DND-41 (cell line): ENCODE measurements at regions not wholly inside any gene's neighbourhood (a gene's known extent, or its start where the extent isn't known, plus 50 kb on each side); places are given as distances from the start of the nearest gene placed in this dataset.

Source experiments
- ATAC-seq: fragments of 200-7000 bp; cut with Tn5 transposase; 3 replicates; pipeline ENCODE4 v1.9.1; 2021; ENCODE audit warnings: low read depth; ENCODE audit not compliant: insufficient read depth
- DNase-seq: peaks from one replicate; pipeline ENCODE4 v3.0.0-alpha.2; 2020
- H2AFZ ChIP-seq: 2 replicates; pipeline ENCODE4 v1.6.0; 2012; ENCODE audit warnings: low read depth, low read length
- H3K27ac ChIP-seq: 2 replicates; pipeline ENCODE4 v1.5.1; 2012; ENCODE audit warnings: low read length, inconsistent platforms
- H3K27me3 ChIP-seq: fragments of 200-600 bp; sonication (generic); 2 replicates; pipeline ENCODE4 v1.6.0; 2012; ENCODE audit warnings: low read length, mild to moderate bottlenecking, inconsistent platforms; ENCODE audit not compliant: insufficient read depth, poor library complexity
- H3K36me3 ChIP-seq: 2 replicates; pipeline ENCODE4 v1.5.1; 2012; ENCODE audit warnings: low read length, inconsistent platforms; ENCODE audit not compliant: insufficient read depth
- H3K4me1 ChIP-seq: 2 replicates; pipeline ENCODE4 v1.5.1; 2012; ENCODE audit warnings: mild to moderate bottlenecking, low read length; ENCODE audit not compliant: insufficient read depth
- H3K4me2 ChIP-seq: 2 replicates; pipeline ENCODE4 v1.6.0; 2012; ENCODE audit warnings: mild to moderate bottlenecking, moderate library complexity, low read length, inconsistent platforms; ENCODE audit not compliant: insufficient read depth
- H3K4me3 ChIP-seq, 2 experiments: fragments of 200-600 bp in 1 of 2; shearing (Covaris generic) in 1 of 2; 2 replicates each; pipeline ENCODE4 v1.5.1; 2012 to 2016; ENCODE audit warnings: inconsistent platforms in 2 of 2, low read length in 2 of 2, mild to moderate bottlenecking in 2 of 2, low read depth in 1 of 2, moderate library complexity in 1 of 2
- H3K79me2 ChIP-seq: 2 replicates; pipeline ENCODE4 v1.6.0; 2012; ENCODE audit warnings: low read length, inconsistent platforms; ENCODE audit not compliant: insufficient read depth
- H3K9ac ChIP-seq: 2 replicates; pipeline ENCODE4 v1.6.0; 2012; ENCODE audit warnings: low read depth, mild to moderate bottlenecking, inconsistent platforms, low read length, moderate library complexity
- H3K9me3 ChIP-seq: 2 replicates; pipeline ENCODE4 v1.5.1; 2012; ENCODE audit warnings: low read length, moderate library complexity, mild to moderate bottlenecking, inconsistent platforms; ENCODE audit not compliant: insufficient read depth, severe bottlenecking
- H4K20me1 ChIP-seq: 2 replicates; pipeline ENCODE4 v1.6.0; 2012; ENCODE audit warnings: low read length; ENCODE audit not compliant: insufficient read depth
- EZH2 ChIP-seq: IDR thresholded peaks from 3 replicates; pipeline ENCODE4 v1.6.1; 2012; ENCODE audit warnings: borderline replicate concordance, low read depth, mild to moderate bottlenecking, moderate library complexity, low read length, inconsistent platforms; ENCODE audit not compliant: severe bottlenecking
- TF ChIP-seq, protein P1 (sequence below): IDR thresholded peaks from 2 replicates; pipeline ENCODE4 v1.5.1; 2012; ENCODE audit warnings: borderline replicate concordance, low read length, moderate library complexity, mild to moderate bottlenecking; ENCODE audit not compliant: poor library complexity, severe bottlenecking; ENCODE audit errors: extremely low read depth

DNA sequence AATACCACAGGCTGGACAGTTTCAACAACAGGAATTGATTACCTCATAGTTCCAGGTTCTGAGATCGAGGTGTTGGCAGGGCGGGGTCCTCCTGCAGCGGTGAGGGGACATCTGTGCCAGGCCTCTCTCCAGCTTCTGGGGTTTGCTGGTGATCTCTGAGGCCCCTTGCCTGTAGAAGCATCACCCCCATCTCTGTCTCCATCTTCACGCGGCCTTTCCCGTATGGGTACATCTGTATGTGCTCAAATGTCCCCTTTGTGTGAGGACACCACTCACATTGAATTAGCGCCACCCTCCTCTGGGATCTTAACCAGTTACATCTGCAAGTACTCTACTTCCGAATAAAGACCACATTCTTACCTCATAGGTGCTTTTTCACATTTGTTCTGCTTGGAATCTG, 1029.9 kb downstream of the BRD1 start:
- no peak overlapping the region for H3K27ac ChIP-seq
- H3K79me2 ChIP-seq: no peaks in the 10 kb centered on the region
- no peaks in the 10 kb centered on the region for H3K4me1 ChIP-seq
- DNase-seq: no peak
- TF ChIP-seq EZH2: no peak
- H3K9me3 ChIP-seq: no peaks in the 10 kb centered on the region
- no peaks in the 10 kb centered on the region for H4K20me1 ChIP-seq
- no peak overlapping the region for H3K4me3 ChIP-seq
- no peaks in the 10 kb centered on the region for H3K27me3 ChIP-seq
- ATAC-seq: no peak
- no peak overlapping the region for H2AFZ ChIP-seq
- no peak overlapping the region for H3K4me2 ChIP-seq
- H3K9ac ChIP-seq: no peak overlapping the region
- H3K36me3 ChIP-seq: no peaks in the 10 kb centered on the region

DNA sequence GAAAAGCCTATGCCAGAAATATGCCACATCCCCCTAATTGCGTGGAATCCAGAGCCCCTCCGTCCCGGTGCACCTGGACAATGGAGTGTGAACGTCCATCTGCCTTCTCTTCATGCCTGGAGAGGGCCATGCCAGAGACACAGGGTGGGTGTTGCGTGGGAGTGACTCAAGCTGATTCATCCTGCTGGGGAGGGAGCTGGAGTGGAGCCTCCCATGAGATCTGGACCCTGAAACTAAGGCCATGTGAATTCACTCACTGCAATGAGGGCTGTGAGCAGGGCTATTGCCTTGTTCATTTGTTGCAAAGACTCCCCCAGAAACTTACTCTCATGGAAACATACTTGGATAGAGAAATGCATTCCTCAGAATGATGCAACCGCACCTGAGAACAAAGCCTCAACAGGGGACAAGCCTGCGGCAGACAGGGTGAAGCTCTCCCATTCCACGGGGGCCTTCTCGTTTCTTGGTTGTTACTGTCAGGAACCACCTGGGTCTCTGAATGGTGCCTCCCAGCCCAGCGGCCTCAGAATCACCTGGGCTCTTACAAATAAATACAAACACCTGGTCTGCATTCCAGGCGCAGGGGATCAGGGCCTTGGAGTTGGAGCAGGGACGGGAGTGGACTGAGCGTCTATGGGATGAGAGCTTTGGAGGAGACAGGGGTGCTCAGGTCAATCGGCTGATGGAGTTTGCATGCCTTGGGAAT, 1031.2 kb downstream of the BRD1 start:
- H4K20me1 ChIP-seq: no peaks in the 10 kb centered on the region
- no peak overlapping the region for H2AFZ ChIP-seq
- ATAC-seq (no peak), DNase-seq (no peak)
- no peak overlapping the region for H3K4me2 ChIP-seq
- TF ChIP-seq EZH2: no peak
- TF ChIP-seq, protein P1, sequence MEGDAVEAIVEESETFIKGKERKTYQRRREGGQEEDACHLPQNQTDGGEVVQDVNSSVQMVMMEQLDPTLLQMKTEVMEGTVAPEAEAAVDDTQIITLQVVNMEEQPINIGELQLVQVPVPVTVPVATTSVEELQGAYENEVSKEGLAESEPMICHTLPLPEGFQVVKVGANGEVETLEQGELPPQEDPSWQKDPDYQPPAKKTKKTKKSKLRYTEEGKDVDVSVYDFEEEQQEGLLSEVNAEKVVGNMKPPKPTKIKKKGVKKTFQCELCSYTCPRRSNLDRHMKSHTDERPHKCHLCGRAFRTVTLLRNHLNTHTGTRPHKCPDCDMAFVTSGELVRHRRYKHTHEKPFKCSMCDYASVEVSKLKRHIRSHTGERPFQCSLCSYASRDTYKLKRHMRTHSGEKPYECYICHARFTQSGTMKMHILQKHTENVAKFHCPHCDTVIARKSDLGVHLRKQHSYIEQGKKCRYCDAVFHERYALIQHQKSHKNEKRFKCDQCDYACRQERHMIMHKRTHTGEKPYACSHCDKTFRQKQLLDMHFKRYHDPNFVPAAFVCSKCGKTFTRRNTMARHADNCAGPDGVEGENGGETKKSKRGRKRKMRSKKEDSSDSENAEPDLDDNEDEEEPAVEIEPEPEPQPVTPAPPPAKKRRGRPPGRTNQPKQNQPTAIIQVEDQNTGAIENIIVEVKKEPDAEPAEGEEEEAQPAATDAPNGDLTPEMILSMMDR: no peak
- H3K27ac ChIP-seq: no peak overlapping the region
- no peaks in the 10 kb centered on the region for H3K9me3 ChIP-seq
- H3K27me3 ChIP-seq: no peaks in the 10 kb centered on the region
- no peak overlapping the region for H3K4me3 ChIP-seq
- no peak overlapping the region for H3K9ac ChIP-seq
- H3K4me1 ChIP-seq: no peaks in the 10 kb centered on the region
- H3K79me2 ChIP-seq: no peaks in the 10 kb centered on the region
- no peaks in the 10 kb centered on the region for H3K36me3 ChIP-seq

DNA sequence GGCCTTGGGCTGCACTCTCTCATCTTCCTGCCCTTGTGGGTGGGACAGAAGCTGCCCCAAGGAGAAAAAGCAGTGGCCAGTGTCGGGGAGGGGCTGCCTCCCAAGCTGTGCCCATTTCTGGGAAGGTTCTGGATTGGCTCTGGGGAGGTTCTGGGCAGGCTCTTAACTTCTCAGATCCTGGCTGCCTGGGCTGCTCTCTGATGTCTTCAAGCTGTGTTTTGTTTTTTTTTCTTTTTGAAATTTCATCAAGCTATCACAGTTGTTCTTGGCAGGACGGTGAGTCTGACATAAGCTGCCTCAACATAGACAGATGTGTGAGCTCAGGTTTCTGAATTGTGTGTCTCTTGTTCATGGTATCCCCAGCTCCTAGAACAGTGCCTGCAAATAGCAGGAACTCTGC, 1032.0 kb downstream of the BRD1 start:
- Histone ChIP-seq H3K79me2 (no peaks in the 10 kb centered on the region), H3K9ac (no peak overlapping the region), H3K9me3 (no peaks in the 10 kb centered on the region), H3K4me2 (no peak overlapping the region), H3K27me3 (no peaks in the 10 kb centered on the region), H3K27ac (no peak overlapping the region), H4K20me1 (no peaks in the 10 kb centered on the region), H3K4me1 (no peaks in the 10 kb centered on the region), H2AFZ (no peak overlapping the region), H3K36me3 (no peaks in the 10 kb centered on the region), H3K4me3 (no peak overlapping the region)
- no peak for ATAC-seq
- no peak for DNase-seq
- no peak for TF ChIP-seq EZH2
- TF ChIP-seq, protein P1: no peak

GRCh38 chr22:48794906-48795305, 1032.8 kb downstream of the BRD1 start:
- H3K9ac ChIP-seq: no peak overlapping the region
- no peak overlapping the region for H2AFZ ChIP-seq
- ATAC-seq (no peak), DNase-seq (no peak)
- H3K4me3 ChIP-seq: no peak overlapping the region
- H3K9me3 ChIP-seq: no peaks in the 10 kb centered on the region
- no peak for TF ChIP-seq EZH2
- TF ChIP-seq, protein P1: no peak
- no peaks in the 10 kb centered on the region for H3K4me1 ChIP-seq
- no peaks in the 10 kb centered on the region for H3K36me3 ChIP-seq
- no peaks in the 10 kb centered on the region for H3K27me3 ChIP-seq
- H3K4me2 ChIP-seq: no peak overlapping the region
- no peaks in the 10 kb centered on the region for H4K20me1 ChIP-seq
- no peak overlapping the region for H3K27ac ChIP-seq
- H3K79me2 ChIP-seq: no peaks in the 10 kb centered on the region
